ENCODE measurements at regions not wholly inside any gene's neighbourhood (a gene's known extent, or its start where the extent isn't known, plus 50 kb on each side); places are given as distances from the start of the nearest gene placed in this dataset.
"Not testable (repeated sequence)": the region's sequence is repeated elsewhere in the genome, so short reads cannot be mapped to it uniquely, and the experiment has no call there.

GRCh38 chr13:90032313-90032712 lies 1315.2 kb upstream of the MIR17HG start:
- DNase-seq = no peak

DNA sequence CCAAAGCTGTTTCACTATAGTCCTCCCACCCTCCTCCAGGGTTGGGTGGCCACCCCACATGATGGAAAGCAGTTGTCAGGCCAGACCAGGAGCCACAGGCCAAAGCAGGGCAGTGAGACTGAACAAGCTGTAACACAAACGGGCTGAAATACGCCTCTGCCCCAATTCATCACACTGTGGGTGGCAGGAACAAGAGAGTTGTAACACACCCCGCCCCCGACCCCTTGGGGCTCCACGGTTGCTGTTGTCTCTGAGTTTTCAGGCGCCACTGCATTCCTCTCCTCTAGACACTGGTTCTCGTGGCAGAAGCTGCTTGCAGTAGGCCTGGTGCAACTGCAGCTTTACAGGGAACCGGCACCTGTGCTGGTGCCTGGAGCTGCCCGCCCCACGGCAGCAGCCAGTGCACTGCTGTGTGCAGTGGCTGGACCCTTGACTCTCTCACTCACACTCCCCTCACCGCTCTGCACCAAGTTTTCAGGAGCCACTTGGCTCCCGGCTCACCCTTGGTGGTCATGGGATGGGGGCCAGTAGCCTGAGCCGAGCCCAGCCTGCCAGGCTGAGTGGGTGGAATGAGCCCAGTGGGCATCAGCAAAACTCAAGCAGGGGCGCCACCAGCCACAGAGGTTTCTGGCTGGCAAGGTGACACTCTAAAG lies 1314.5 kb upstream of the MIR17HG start:
- DNase-seq = no peak

GRCh38 chr13:90039516-90039915 lies 1308.0 kb upstream of the MIR17HG start:
- DNase-seq = no peak

DNA sequence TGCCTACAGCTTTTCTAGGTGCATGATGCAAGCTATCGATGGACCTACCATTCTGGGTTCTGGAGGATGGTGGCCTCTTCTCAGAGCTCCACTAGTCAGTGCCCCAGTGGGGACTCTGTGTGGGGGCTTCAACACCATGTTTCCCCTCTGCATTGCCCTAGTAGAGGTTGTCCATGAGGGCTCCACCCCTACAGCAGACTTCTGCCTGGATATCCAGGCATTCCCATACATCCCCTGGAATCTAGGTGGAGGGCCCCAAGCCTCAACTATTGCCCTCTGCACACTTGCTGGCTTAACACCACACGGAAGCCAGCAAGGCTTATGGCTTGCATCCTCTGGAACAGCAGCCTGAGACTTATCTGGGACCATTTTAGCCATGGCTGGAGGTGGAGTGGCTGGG lies 1299.9 kb upstream of the MIR17HG start:
- DNase-seq = no peak

GRCh38 chr13:90049989-90050671 lies 1297.4 kb upstream of the MIR17HG start:
- no peak for DNase-seq

DNA sequence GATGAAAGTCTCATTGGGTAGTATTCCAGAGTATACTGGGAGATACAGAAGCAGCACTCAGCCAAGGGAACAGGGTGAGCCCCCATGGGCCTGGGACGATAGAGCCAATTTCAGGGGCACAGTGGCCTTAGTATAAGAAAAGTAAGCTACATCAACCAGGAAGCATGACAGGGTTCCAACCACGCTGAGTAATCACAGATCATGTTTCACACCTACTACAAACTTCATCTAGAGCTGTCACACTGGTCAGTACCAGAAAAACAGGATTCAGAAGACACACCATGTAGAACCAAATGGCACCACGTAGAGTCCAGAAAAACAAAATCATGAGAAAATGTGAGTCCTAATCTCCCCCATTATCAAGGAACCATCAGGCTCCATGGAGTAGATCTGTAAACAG lies 1292.4 kb upstream of the MIR17HG start:
- DNase-seq = no peak

DNA sequence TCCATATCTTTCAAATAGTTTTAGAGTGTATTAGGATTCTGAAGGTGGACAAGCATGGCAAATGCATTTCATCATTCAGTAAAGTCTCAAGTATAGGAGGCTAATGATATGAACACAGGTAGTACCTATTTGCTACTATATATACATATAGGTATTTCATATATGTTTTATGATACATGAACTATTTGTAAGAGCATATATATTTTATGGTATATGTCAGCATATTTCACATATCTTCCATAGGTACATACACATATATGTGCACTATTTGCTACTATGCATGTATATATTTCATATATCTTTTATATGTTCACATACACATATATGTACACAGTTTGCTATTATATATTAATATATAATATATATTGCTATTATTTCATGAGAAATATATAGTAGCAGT lies 1291.7 kb upstream of the MIR17HG start:
- DNase-seq = no peak

DNA sequence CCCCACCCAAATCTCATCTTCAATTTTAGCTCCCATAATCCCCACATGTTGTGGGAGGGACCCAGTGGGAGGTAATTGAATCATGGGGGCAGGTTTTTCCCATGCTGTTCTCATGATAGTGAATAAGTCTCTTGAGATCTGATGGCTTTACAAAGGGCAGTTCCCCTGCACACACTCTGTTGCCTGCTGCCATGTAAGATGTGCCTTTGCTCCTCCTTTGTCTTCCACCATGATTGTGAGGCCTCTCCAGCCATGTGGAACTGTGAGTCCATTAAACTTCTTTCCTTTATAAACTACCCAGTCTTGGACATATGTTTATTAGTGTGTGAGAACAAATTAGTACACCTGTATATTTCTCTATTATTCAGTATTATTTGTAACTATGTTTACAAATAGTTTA lies 1283.3 kb upstream of the MIR17HG start:
- not testable (repeated sequence) for DNase-seq

DNA sequence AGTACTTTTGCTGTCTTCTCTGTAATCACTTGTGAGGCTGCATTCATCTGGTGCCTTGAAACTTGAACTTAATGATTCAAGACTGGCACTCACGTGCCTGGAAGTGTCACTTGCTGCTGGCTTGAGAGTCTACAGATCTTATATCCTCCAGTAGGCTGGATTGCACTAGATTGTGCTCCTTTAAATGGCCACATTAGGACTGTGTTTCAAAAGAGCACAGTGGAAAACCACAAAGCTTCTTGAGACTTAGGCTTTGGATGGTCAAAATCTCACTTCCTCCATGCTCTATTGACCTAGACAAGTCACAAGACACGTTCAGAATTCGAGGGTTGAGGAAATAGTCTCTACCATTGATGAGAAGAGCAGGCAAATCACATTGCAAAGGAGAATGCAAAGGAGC lies 1278.8 kb upstream of the MIR17HG start:
- DNase-seq = no peak

GRCh38 chr13:90070362-90070761 lies 1277.1 kb upstream of the MIR17HG start:
- no peak for DNase-seq

GRCh38 chr13:90070837-90071525 lies 1276.5 kb upstream of the MIR17HG start:
- DNase-seq = no peak

GRCh38 chr13:90084684-90085290 lies 1262.7 kb upstream of the MIR17HG start:
- no peak for DNase-seq

GRCh38 chr13:90089051-90089450 lies 1258.4 kb upstream of the MIR17HG start:
- no peak for DNase-seq

DNA sequence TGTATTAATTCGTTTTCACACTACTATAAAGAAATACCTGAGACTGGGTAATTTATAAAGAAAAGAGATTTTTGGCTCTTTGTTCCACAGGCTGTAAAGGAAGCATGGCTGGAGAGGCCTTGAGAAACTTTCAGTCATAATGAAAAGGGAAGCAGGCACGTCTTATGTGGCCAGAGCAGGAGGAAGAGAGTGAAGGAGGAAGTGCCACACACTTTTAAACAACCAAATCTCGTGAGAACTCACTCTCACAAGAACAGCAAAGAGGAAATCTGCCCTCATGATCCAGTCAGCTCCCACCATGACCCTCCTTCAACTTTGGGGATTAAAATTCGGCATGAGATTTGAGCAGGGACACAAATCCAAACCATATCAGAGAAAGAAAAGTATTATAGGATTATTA lies 1255.9 kb upstream of the MIR17HG start:
- no peak for DNase-seq

- no peak for DNase-seq
Measured at GRCh38 chr13:90094357-90094756, 1253.1 kb upstream of the MIR17HG start.

GRCh38 chr13:90098577-90098976 lies 1248.9 kb upstream of the MIR17HG start:
- DNase-seq = no peak

DNA sequence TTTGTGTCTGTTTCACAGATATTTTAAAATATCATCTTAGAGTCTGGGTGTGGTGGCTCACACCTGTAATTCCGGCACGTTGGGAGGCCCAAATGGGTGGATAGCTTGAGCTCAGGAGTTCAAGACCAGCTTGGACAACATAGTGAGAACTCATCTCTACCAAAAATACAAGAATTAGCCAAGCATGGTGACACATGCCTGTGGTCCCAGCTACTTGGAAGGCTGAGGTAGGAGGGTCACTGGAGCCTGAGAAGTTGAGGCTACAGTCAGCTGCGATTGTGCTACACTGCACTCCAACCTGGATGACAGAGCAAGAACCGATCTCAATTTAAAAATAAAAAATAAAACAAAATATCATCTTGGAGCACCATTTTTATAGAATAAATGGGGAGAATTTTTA lies 1247.6 kb upstream of the MIR17HG start:
- no peak for DNase-seq

DNA sequence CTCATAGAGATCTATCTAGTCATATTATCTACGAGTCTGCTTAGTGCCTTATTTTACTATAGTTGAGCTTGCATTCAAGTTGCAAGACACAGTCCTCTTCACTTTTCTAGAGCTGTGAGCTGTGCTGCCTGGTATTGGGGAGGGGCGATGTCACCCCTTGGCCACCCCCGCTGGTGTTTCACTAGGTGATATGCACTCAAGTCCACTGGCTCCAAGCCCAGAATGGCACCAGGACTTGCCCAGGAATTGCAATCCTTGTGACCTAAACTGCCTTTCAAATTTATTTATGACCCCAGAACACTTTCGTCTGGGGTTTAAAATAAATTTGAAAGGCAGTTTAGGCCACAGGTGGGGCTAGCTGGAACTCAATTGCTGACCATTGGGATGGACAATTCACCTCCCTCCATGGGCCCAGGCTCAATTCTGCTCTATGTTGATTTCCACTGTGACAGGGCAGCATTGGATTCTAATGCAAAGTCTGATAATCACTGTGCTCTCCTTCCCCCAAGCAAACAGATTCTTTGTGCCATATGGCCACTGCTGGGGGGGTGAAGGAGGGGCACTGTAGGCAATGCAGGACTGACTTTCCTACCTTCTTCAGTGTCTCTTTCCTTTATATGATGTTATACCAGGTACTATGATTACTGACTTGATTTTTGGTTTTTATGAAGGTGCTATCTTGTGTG lies 1244.2 kb upstream of the MIR17HG start:
- no peak for DNase-seq

- no peak for DNase-seq
Measured at GRCh38 chr13:90104764-90105163, 1242.7 kb upstream of the MIR17HG start.

DNA sequence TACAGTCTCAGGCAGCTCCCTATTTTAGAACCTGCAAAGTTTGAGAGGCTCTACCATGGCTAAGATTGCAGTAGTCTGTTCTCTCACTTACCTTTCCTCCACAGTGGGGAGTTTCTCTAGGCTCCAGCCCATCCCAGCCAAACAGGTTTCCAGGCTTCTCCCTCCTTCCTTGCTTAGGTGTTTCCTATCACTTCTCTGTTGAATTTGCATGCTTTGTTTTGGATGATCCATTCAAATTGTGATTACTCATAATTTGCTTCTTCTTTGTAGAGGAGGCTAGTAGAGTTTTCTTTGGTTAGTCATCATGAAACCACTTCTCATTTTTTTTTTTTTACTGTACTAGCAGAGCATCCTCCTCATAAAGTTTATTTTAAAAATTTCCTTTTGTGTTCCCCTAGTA lies 1242.2 kb upstream of the MIR17HG start:
- DNase-seq = no peak

GRCh38 chr13:90105849-90106496 lies 1241.5 kb upstream of the MIR17HG start:
- no peak for DNase-seq

DNA sequence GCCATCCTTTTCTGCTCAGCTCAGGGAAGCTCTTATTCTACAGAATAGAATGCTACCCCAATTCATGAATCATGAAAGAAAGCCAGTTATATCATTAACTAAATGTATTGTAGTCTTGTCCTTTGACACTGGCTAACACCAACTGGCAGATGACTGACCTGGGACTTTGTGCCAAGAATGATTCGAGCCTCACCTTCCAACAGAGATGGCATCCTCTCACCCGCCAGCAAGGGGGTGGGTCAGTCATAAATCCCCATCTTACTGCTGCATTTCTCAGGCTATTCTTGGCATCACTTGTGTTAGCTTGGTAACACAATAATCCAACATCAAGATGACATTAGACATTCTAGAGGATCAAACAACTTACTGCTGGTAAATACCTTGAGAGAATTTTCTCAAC lies 1239.8 kb upstream of the MIR17HG start:
- DNase-seq = no peak

- DNase-seq = no peak
Measured at GRCh38 chr13:90108547-90108946, 1238.9 kb upstream of the MIR17HG start.

Data from activated CD4-positive, alpha-beta T cell treated with anti-CD3 and anti-CD28 coated beads, Interleukin-2, Interleukin-6, amounts not matched to agents 100 ng/mL and 50 ng/mL, durations not matched to agents 16 hours and 8 hours (primary cell).